H1 (cell line): ENCODE measurements at regions not wholly inside any gene's neighbourhood (a gene's known extent, or its start where the extent isn't known, plus 50 kb on each side); places are given as distances from the start of the nearest gene placed in this dataset.

ENCODE experiments used
- CTCF ChIA-PET: fragments of 300-600 bp; sonication (Branson Sonifier 250); formaldehyde crosslinking; loops from one replicate; lab custom pipeline; 2021; ENCODE audit not compliant: partially characterized antibody; lab: Charles Lee
- POLR2A ChIA-PET: fragments of 300-600 bp; sonication (Branson Sonifier 250); formaldehyde crosslinking; loops from one replicate; lab custom pipeline; 2021; ENCODE audit warnings: inconsistent platforms; ENCODE audit not compliant: partially characterized antibody; lab: Charles Lee
- DNase-seq, 2 experiments: peaks; one replicate each; pipeline versions ENCODE4 v3.0.0 to v3.0.0-alpha.2; 2010 to 2022; ENCODE audit warnings: low spot score in 2 of 2, low read depth in 1 of 2, mixed read lengths in 1 of 2
- FAIRE-seq: peaks from 2 replicates; lab custom pipeline; 2011; peaks lifted over from hg19 to GRCh38; lab: Jason Lieb, UNC
- H2AFZ ChIP-seq: 2 replicates; pipeline ENCODE4 v1.8.1; 2012; ENCODE audit warnings: low read length, inconsistent platforms
- H2AK5ac ChIP-seq: 2 replicates; pipeline ENCODE4 v1.6.1; 2013; ENCODE audit warnings: low read depth, low read length
- H2BK120ac ChIP-seq: replicated peaks from 2 replicates; pipeline ENCODE3; 2013; ENCODE audit warnings: low read depth, low read length, inconsistent platforms
- H2BK12ac ChIP-seq: 2 replicates; pipeline ENCODE4 v1.6.1; 2013; ENCODE audit warnings: low read depth, low read length
- H2BK15ac ChIP-seq: 2 replicates; pipeline ENCODE4 v1.6.1; 2013; ENCODE audit warnings: low read length
- H2BK20ac ChIP-seq: 2 replicates; pipeline ENCODE4 v1.6.1; 2013; ENCODE audit warnings: low read length
- H2BK5ac ChIP-seq: 2 replicates; pipeline ENCODE4 v1.6.1; 2013; ENCODE audit warnings: low read depth, low read length
- H3K14ac ChIP-seq: 2 replicates; pipeline ENCODE4 v1.6.1; 2013; ENCODE audit warnings: inconsistent platforms; ENCODE audit not compliant: insufficient read length
- H3K18ac ChIP-seq: 2 replicates; pipeline ENCODE4 v1.6.1; 2013; ENCODE audit warnings: low read length; ENCODE audit errors: extremely low read depth
- H3K23ac ChIP-seq: 2 replicates; pipeline ENCODE4 v1.6.1; 2013; ENCODE audit warnings: inconsistent platforms; ENCODE audit not compliant: insufficient read length
- H3K23me2 ChIP-seq: 2 replicates; pipeline ENCODE4 v1.6.1; 2013; ENCODE audit warnings: low read depth, low read length
- H3K27ac ChIP-seq: 2 replicates; pipeline ENCODE4 v1.6.1; 2011; ENCODE audit warnings: low read depth, low read length, inconsistent platforms
- H3K27me3 ChIP-seq, 4 experiments: replicated peaks in 1 of 4; 1 replicate in 1 of 4; 2 replicates in 3 of 4; pipeline versions ENCODE4 v1.6.1 to v1.8.1; 2011 to 2013; ENCODE audit warnings: low read length in 3 of 4, mild to moderate bottlenecking in 3 of 4, inconsistent platforms in 2 of 4, mixed read lengths in 2 of 4, moderate library complexity in 1 of 4; ENCODE audit not compliant: control insufficient read depth in 3 of 4, insufficient read depth in 3 of 4; ENCODE audit errors: extremely low read depth in 1 of 4
- H3K36me3 ChIP-seq, 4 experiments: 2 replicates each; pipeline versions ENCODE4 v1.6.1 to v1.8.1; 2011 to 2013; ENCODE audit warnings: mild to moderate bottlenecking in 4 of 4, low read length in 3 of 4, moderate library complexity in 2 of 4, control low read depth in 1 of 4, inconsistent platforms in 1 of 4; ENCODE audit not compliant: insufficient read depth in 4 of 4, control insufficient read depth in 2 of 4
- H3K4ac ChIP-seq: replicated peaks from 2 replicates; pipeline ENCODE3; 2013; ENCODE audit warnings: low read length, low read depth, mixed read lengths, inconsistent platforms; ENCODE audit not compliant: insufficient read length
- H3K4me1 ChIP-seq, 4 experiments: replicated peaks in 1 of 4; 1 replicate in 1 of 4; 2 replicates in 3 of 4; pipeline versions ENCODE4 v1.6.1 to v1.8.1; 2011 to 2013; ENCODE audit warnings: low read length in 3 of 4, inconsistent platforms in 2 of 4, mixed read lengths in 1 of 4; ENCODE audit not compliant: insufficient read depth in 4 of 4, control insufficient read depth in 3 of 4
- H3K4me2 ChIP-seq, 2 experiments: 2 replicates each; pipeline versions ENCODE4 v1.6.1 to v1.8.1; 2011 to 2013; ENCODE audit warnings: low read depth in 2 of 2, low read length in 2 of 2, control low read depth in 1 of 2, inconsistent platforms in 1 of 2, mild to moderate bottlenecking in 1 of 2; ENCODE audit not compliant: insufficient read depth in 1 of 2
- H3K4me3 ChIP-seq, 4 experiments: fragments of 200-600, 300-600 bp in 1 of 4; sonication (generic), shearing (Covaris generic), sonication (Bioruptor Twin) in 1 of 4; 2 replicates each; pipeline versions ENCODE4 v1.5.1 to v1.8.1; 2011 to 2016; ENCODE audit warnings: low read length in 4 of 4, low read depth in 3 of 4, control low read depth in 2 of 4, inconsistent platforms in 2 of 4, mild to moderate bottlenecking in 2 of 4, mixed read lengths in 1 of 4, moderate library complexity in 1 of 4; ENCODE audit not compliant: insufficient read depth in 2 of 4; ENCODE audit errors: extremely low read depth in 1 of 4
- H3K56ac ChIP-seq: replicated peaks from 2 replicates; pipeline ENCODE3; 2013; ENCODE audit warnings: low read depth, mild to moderate bottlenecking, mixed read lengths, low read length, inconsistent platforms; ENCODE audit not compliant: insufficient read length
- H3K79me1 ChIP-seq: 2 replicates; pipeline ENCODE4 v1.6.1; 2013; ENCODE audit warnings: low read depth, low read length, control low read depth
- H3K79me2 ChIP-seq, 2 experiments: 2 replicates each; pipeline versions ENCODE4 v1.6.1 to v1.8.1; 2012 to 2013; ENCODE audit warnings: low read length in 2 of 2, mild to moderate bottlenecking in 2 of 2, inconsistent platforms in 1 of 2; ENCODE audit not compliant: insufficient read depth in 2 of 2, control insufficient read depth in 1 of 2
- H3K9ac ChIP-seq, 4 experiments: replicated peaks in 1 of 4; 1 replicate in 1 of 4; 2 replicates in 3 of 4; pipeline versions ENCODE4 v1.6.1 to v1.8.1; 2011 to 2013; ENCODE audit warnings: low read depth in 3 of 4, low read length in 3 of 4, control low read depth in 2 of 4, mild to moderate bottlenecking in 2 of 4, moderate library complexity in 2 of 4, inconsistent platforms in 1 of 4; ENCODE audit errors: extremely low read depth in 1 of 4
- H3K9me3 ChIP-seq, 2 experiments: 2 replicates each; pipeline versions ENCODE4 v1.6.1 to v1.8.1; 2012 to 2013; ENCODE audit warnings: mild to moderate bottlenecking in 2 of 2, moderate library complexity in 2 of 2, control low read depth in 1 of 2, inconsistent platforms in 1 of 2, low read depth in 1 of 2, low read length in 1 of 2, mixed read lengths in 1 of 2; ENCODE audit not compliant: insufficient read depth in 2 of 2
- H4K20me1 ChIP-seq, 2 experiments: replicated peaks in 1 of 2; 2 replicates each; pipeline versions ENCODE3 to v1.8.1; 2011 to 2013; ENCODE audit warnings: inconsistent platforms in 2 of 2, low read length in 2 of 2, mild to moderate bottlenecking in 1 of 2; ENCODE audit not compliant: insufficient read depth in 2 of 2, control insufficient read depth in 1 of 2
- H4K5ac ChIP-seq: 2 replicates; pipeline ENCODE4 v1.6.1; 2013; ENCODE audit warnings: low read length, low read depth, mixed read lengths, inconsistent platforms; ENCODE audit not compliant: insufficient read length
- H4K8ac ChIP-seq: 2 replicates; pipeline ENCODE4 v1.8.0; 2013; ENCODE audit warnings: mild to moderate bottlenecking, moderate library complexity, low read length, inconsistent platforms; ENCODE audit not compliant: insufficient read depth; ENCODE audit errors: extremely low read depth
- H4K91ac ChIP-seq: replicated peaks from 2 replicates; pipeline ENCODE3; 2013; ENCODE audit warnings: low read length, mixed read lengths, inconsistent platforms; ENCODE audit not compliant: insufficient read length
- CBX5 ChIP-seq: fragments of 300-800, 300-1000 bp; sonication (generic); IDR thresholded peaks from 2 replicates; pipeline ENCODE4 v1.7.1; 2016; ENCODE audit warnings: antibody characterized with exemption, low read length, low read depth
- CTBP2 ChIP-seq: IDR thresholded peaks from 2 replicates; pipeline ENCODE4 v1.7.0; 2011; ENCODE audit warnings: borderline replicate concordance, mild to moderate bottlenecking, moderate library complexity, mixed read lengths, low read length; ENCODE audit not compliant: insufficient read depth, insufficient read length
- KDM1A ChIP-seq: fragments of 200-600, 300-600 bp; sonication (generic); IDR thresholded peaks from 2 replicates; pipeline ENCODE4 v1.7.1; 2016; ENCODE audit warnings: mild to moderate bottlenecking, low read length, borderline replicate concordance
- MAX ChIP-seq: IDR thresholded peaks from 2 replicates; pipeline ENCODE4 v1.6.1; 2012; ENCODE audit warnings: inconsistent platforms
- WGBS, 2 experiments: shearing (Covaris generic) in 1 of 2; methylation state at CpG; one replicate each; pipeline versions ENCODE4 v1.1.6 to v1.1.7; 2013 to 2015; ENCODE audit warnings: low lambda C conversion rate in 2 of 2, mixed read lengths in 2 of 2, inconsistent platforms in 1 of 2, low coverage in 1 of 2, missing lambda C conversion rate in 1 of 2; ENCODE audit not compliant: insufficient replicate concordance in 2 of 2, insufficient coverage in 1 of 2, insufficient read length in 1 of 2; ENCODE audit errors: extremely low coverage in 1 of 2, missing lambda C conversion rate in 1 of 2; 5-methylcytosine and 5-hydroxymethylcytosine counted together

GRCh38 chr4:91840359-91840758, 463.4 kb upstream of the GRID2 start:
- Histone ChIP-seq H3K27ac (no peak overlapping the region), H3K4ac (no peak overlapping the region), H3K23me2 (no peaks in the 10 kb centered on the region), H3K18ac (no peak overlapping the region), H2BK5ac (no peak overlapping the region), H3K56ac (no peak overlapping the region), H3K27me3 (no peaks in the 10 kb centered on the region), H4K20me1 (no peaks in the 10 kb centered on the region), H3K4me1 (no peaks in the 10 kb centered on the region), H3K79me2 (no peaks in the 10 kb centered on the region), H3K9me3 (no peaks in the 10 kb centered on the region), H3K4me2 (no peak overlapping the region), H2BK120ac (no peak overlapping the region), H2BK20ac (no peak overlapping the region), H2BK15ac (no peak overlapping the region), H4K5ac (no peak overlapping the region), H3K4me3 (no peak overlapping the region), H3K36me3 (no peaks in the 10 kb centered on the region), H2AFZ (no peak overlapping the region), H4K91ac (no peak overlapping the region), H3K23ac (no peak overlapping the region), H2BK12ac (no peak overlapping the region), H3K9ac (no peak overlapping the region), H4K8ac (no peak overlapping the region), H3K14ac (no peak overlapping the region), H2AK5ac (no peak overlapping the region), H3K79me1 (no peaks in the 10 kb centered on the region)
- ChIA-PET CTCF (no interaction called here), POLR2A (no interaction called here)
- WGBS, 2 experiments, result 89% methylated on average over 2 of the region's 2 CpGs; no CpG with 5 or more reads in 1 of the 2 experiments
- FAIRE-seq, result no peak
- no peak for DNase-seq
- no peak for TF ChIP-seq CTBP2
- no peak for TF ChIP-seq KDM1A
- TF ChIP-seq CBX5, result no peak
- no peak for TF ChIP-seq MAX
